HG03060 (cell line): ENCODE measurements at regions not wholly inside any gene's neighbourhood (a gene's known extent, or its start where the extent isn't known, plus 50 kb on each side); places are given as distances from the start of the nearest gene placed in this dataset.

ENCODE experiments used
- ATAC-seq: cut with Tn5 transposase; IDR thresholded peaks from one replicate; pipeline ENCODE4 v1.9.1; 2021; ENCODE audit warnings: low read depth, moderate number of reproducible peaks; ENCODE audit not compliant: unreplicated experiment

DNA sequence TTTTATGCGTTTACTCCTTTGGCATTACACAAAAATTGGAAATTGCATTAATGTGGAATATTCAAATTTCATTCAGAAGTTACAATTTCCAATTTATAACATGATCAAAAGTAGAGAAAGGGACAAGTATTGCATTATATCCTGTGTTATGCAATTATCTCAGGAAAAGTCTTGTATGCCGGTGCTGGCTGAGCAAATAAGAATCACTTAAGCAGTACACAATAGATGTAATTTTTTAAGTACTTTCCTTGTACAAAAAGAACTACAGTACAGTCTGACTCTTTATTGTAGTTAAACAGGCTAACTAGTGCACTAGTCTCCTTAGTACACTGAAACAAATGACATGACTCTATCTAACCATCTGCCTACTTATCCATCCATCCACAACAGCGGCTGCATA lies 493.2 kb upstream of the KCNMB2 start:
- no peak for ATAC-seq

DNA sequence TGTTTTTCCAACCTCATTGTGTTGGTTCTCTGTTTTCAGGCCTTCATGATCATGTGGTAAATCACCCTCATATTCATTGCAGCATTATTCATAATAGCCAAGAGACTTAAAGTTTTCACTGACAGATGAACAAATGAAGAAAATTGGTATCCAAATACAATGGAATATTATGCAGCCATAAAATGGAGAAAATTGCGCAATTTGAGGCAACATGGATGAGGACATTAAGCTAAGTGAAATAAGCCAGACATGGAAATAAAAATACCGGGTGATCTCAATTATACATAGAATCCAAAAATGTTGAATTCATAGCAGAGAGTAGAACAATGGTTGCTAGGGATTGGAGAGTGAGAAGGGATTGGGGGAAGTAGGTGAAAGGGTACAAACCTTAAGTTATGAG lies 491.9 kb upstream of the KCNMB2 start:
- no peak for ATAC-seq

DNA sequence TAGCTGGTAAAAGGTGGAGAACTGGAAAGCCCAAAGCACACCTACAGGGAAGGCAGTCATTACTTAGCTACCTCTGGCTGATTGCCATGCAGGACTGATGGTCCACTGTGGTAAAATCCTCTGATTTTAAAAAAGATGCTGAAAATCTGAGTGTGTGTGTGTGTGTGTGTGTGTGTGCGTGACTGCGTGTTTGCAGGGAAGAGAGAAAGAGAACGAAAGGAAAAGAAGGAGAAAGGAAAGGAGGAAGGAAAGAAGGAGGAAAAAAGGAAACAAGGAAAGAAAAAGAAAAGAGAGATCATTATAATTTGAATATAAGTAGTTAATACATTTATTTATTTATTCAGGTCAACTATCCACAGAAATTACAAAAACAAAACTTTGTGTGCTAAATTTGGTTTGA lies 488.7 kb upstream of the KCNMB2 start:
- no peak for ATAC-seq

DNA sequence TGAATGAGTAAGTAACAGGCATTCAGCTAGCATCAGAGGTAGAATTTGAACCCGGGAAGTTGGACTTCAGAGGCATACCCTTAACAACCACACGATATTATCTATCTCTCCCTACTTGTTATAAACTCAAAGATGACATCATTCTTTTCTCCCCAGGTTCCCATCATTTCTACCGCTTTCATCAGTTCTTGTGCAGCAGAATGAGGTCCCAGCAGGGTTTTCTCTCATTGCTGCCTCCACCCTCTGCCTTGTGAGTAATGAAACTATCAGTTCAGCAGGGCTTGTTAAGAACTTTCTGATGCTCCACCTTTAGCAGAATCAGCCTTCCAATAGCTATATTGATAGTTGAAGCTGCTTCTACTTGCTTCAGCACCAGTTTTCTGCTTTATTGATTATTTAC lies 487.5 kb upstream of the KCNMB2 start:
- no peak for ATAC-seq

DNA sequence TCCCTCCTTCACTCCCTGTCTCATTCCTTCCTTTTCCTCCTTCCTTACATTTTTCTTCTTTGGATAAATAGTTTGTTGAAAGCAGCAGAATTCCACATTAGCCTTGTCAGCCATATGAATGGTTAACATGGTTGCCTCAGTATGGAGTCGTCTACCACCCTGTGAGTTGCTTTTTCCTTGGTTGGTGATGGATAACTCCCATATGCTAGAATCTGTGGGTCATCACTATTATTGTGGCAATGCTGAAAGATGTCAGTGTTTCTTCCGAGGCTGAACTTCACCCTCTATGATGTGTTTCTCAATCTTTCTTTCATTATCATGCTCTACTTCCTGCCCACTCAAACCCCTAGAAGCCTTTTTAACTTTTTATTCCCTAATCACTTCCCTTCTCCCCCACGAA lies 481.8 kb upstream of the KCNMB2 start:
- ATAC-seq, result no peak

DNA sequence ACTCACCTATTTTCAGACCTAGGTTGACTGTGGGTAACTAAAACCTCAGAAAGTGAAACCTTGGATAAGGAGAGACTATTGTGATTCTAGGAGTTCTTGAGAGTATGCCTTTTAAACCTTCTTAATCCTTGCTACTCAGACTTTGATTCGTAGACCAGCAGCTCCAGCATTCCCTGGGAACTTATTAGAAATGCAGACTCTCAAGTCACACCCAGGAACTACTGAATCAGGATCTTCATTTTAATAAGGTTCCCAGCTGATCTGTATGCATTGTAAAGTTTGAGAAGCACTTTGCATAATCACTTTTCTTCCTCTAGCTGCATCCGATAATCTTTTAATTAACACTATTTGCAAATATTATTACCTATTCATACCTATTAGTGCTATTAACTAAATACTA lies 480.3 kb upstream of the KCNMB2 start:
- ATAC-seq, result no peak

DNA sequence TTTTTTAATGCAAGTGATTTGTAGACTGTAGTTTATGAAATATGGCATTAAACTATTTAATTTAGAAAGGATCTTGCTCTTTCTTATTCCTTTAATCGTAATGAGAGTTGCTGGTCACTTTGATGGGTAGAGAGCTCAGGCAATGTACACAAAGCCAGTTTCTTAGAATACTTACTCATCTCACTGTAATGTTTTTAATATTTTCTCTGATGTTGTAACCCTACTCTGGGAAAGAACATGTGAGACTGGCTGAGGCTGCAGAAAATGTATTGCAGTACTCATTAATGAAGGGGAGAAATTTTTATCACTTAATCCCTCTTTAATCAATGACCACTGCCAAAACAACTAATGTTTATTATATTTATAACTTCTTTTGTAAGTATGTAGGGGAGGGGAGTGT lies 479.4 kb upstream of the KCNMB2 start:
- no peak for ATAC-seq

DNA sequence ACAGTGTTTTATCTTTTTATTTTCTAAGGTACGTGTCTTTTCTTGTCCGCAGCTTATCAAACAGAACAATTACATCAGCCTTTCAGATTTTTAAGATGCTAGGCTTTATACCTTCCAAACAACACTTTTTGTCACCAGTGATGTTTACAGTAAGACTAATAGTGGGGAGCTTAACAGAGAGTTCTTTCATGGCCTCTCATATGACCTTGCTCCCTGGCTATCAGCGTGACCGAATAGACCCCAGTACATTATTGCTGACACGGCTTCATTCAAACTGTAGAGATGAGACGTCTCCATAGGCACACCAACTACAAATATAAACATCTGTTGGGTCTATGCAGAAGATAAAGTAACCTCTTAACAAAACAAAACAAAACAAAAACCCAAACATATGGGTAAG lies 477.6 kb upstream of the KCNMB2 start:
- ATAC-seq, result no peak

DNA sequence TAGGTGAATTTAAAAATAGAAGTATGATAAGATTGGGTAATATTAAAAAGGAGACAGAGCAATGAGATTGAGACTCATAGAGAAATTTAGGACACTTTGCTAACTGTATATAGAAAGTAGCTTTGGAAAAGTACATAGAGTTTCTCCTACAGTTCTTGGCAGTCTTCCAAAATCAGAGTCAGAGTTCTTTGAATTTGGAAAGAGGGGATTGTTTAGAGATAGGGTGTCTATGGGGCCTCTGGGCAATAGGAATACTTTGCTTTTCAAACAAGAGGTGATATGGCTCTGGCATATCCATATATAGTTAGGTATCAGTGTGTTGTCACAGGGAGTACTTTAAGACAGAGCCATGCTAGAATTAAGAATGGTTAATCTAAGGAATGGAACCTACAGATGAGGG lies 477.1 kb upstream of the KCNMB2 start:
- no peak for ATAC-seq

DNA sequence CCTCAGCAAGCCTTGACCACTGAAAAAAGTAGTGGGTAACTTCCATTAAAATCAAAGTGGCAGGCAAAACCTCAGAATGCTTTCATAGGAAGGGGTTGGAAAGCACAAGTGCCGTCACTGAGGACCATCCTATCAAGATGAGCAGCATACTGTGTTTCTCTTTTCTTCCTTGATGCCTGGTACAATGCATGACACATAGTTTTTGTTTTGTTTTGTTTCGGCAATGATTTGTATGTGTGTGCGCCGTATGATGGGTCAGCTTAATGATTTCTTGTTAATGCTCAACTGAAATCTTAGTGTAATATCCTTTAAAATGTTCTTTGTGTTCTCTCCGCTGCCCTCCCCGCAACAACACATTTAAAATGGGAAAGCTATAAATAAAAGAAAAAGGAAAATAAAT lies 476.4 kb upstream of the KCNMB2 start:
- no peak for ATAC-seq

DNA sequence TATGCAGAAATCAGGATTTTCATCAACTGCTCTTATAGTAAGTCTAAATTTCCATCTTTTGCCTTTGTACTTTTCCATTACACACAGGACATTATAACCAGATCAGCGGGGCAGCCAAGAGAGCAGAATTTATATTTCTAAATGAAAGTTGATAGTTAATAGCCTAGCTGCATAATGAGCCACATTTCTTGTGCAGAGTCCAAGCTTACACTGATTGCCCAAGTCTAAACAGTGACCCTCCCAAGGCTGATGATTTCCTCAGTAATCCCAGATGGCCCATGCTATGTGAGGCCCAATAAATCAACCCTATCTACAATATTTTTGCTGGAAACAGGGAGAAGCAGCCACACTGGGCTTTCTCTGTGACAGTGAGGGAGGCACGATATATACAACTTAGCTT lies 475.8 kb upstream of the KCNMB2 start:
- no peak for ATAC-seq

DNA sequence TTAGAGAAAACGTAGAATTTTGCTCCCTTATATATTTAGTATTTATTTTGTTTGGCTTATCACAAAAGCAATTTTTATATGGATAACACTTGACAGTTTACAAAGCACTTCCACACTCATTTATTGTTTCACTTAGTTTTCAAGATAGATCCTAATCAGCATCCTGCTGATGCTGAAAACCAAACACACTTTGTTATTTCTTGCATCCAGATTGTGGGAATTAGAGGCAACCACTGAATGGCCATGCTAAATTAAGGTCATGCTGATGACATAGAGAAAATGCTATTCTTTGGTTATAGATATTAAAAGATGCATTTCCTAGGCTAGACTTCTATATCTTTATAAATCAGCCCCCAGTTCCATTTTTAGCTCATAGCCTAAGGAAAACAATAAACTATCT lies 474.1 kb upstream of the KCNMB2 start:
- ATAC-seq, result no peak

DNA sequence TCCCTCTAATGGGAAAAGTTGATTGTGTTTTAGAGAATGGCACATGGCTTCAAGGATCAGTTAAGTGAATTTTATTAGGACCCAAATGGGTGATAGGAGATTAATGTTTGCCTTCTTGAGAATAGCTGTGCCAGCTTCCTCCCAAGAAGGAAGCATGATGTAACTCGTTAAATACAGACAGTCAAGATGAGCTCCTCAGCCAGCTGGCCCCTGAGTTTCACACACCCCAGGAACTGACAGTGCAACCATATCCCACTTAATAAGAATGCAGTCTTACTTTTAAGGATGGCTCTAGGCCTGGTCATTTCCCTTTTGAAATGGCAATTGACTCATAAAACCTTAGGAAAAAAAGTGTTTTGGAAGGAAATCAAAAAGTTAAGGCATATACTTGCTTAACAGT lies 472.8 kb upstream of the KCNMB2 start:
- no peak for ATAC-seq

DNA sequence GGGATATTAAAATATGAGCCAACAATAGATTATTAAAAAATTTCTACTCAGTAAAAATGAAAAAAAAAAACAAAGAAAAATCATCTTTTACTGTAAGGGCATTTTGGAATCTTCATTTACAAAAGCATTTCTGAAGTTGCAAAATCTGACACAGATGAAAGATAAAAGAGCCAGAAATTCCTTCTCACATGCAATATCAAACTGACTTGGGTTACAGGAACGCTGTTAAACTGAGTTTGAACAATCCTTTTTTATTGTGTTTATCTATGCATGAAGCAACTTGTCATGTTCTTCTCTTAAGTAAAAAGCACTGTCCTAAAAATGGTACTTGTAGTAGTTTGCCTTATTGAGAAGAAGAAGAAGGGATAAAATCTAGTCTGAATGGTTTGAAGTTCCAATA lies 468.5 kb upstream of the KCNMB2 start:
- no peak for ATAC-seq

DNA sequence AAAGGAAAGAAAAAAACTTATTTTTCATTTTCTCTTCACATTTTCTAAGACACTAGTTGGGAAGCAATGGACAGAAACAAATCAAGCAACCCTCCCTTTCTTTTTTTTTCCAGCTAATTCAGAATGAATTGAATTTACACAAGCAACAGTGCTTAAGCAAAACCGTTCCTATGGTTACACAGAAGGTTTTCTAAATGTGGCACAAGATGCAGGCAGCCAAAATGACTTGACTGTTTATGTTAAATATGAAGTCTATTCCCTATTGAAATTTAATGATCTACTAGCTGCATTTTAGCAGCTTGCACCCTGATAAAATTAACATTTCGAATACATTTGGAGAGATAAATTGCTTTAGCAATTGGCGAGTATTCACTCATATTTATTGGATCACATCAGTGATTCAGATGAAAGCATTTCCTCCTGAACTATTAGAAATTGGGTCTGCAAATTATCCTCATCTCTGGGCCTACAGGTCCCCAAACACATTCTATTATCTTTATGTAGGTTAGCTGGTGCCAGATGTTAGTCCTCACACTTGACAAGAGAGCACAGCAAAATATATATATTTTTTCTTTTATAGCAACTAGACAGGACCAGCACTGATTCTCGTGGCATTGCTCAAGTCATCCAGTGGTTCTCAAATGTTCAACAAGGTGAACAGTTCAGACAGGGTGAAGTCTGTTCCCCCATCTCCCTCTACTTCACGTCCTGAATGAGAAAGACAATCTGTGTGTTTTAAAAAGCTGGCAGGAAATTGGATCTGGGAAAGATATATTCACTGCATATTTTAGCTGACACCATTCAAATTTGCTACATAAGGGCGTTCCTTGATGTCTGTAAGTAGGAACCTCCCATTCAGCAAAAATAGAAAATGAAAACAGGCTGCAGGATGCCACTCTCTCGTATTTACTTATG lies 463.6 kb upstream of the KCNMB2 start:
- no peak for ATAC-seq

DNA sequence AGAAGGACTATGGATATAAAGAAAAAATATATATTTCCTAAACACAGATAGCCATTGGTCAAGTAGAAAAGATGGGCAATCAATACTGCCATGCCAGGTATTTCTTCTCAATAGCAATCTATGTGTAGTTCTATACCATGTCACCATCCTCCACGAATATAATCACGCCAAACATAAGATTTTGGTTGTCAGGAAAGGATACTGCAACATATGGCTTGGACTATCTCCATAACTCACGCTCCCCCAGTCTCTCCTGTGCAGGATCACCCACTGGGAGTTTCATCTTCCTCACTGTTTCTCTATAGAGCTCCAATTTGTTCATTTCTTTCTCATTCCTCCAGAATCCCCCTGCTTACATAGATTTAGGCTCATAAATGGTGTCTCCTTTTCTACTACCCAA lies 462.9 kb upstream of the KCNMB2 start:
- no peak for ATAC-seq

DNA sequence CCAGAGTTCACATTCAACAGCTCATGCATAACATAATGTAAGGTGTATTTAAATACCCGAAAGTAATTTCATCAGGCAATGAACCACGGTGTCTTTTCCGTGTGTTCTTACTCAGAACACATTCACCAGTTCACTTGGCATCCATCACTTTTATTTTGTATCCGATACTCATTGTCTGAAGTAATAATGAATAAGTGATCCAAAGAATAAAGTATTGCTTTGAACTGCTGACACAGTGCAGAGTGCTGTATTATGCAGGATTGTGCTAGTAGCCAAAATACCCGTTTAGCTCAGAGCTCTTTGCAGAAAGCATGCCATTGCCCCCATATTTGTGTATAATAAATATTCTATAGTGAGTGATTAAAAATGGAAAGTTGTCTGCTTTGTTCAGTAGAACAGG lies 460.9 kb upstream of the KCNMB2 start:
- no peak for ATAC-seq

DNA sequence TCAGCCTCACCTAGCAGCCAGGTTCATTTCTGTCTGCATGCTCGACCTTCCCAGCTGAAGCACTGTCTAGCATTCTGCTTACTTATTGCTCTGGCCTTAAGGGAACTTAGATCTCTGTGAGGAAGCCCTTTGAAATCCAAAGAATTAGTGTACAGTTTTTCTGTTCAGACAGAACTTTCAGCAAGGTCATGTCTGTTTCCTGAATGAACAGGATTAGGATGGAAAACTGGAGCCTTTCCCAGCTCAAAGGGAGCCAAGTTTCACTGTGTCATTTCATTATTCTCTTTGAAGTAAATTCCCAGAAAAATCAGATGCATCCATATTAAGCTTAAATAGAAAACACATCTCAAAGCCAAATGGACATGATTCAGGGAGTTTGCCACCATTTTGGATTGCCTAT lies 457.3 kb upstream of the KCNMB2 start:
- no peak for ATAC-seq

DNA sequence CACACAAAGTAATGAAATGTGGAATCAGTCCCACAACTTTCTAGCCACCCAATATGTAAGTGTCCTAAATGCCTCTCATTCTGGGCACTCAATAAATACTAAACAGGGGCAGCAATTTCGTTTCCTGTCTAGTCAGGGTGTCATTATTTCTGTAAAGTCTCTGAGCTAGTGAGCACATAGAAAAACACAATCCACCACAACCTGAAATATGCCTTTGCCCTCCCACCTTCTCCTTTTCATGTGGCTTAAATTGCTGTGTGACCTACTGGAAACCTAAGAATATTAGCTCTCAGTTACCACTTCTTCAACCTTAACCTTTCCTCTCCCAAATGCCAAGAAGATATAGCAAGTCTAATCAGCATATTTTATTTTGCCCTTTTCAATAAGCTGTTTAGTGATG lies 456.3 kb upstream of the KCNMB2 start:
- no peak for ATAC-seq

DNA sequence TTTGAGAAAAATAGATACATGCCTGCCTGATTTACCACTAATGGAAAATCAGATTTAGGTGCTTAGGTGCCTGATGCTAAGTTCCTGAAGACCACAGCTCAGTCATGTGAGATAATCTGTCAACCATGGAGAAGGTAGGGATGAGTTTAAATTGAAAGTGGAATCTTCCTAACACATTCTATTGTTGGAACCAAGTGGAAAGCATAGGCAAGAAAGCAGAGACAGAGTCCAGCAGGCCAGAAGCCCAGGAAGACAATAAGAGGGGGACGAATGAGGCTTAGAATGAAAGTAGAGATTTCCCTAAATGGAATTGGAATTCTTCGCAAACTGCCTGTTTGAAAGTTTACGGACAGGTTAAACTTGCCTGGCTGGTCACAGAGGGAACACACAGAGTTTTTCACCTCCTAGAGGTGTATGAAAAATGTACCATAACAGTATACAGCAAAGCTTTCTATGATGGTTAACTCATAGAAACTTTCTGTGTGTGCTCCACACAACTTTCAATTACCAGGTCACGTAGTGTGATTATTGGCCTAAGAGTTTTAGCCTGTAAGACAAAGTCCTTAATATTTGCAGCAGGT lies 453.8 kb upstream of the KCNMB2 start:
- no peak for ATAC-seq

DNA sequence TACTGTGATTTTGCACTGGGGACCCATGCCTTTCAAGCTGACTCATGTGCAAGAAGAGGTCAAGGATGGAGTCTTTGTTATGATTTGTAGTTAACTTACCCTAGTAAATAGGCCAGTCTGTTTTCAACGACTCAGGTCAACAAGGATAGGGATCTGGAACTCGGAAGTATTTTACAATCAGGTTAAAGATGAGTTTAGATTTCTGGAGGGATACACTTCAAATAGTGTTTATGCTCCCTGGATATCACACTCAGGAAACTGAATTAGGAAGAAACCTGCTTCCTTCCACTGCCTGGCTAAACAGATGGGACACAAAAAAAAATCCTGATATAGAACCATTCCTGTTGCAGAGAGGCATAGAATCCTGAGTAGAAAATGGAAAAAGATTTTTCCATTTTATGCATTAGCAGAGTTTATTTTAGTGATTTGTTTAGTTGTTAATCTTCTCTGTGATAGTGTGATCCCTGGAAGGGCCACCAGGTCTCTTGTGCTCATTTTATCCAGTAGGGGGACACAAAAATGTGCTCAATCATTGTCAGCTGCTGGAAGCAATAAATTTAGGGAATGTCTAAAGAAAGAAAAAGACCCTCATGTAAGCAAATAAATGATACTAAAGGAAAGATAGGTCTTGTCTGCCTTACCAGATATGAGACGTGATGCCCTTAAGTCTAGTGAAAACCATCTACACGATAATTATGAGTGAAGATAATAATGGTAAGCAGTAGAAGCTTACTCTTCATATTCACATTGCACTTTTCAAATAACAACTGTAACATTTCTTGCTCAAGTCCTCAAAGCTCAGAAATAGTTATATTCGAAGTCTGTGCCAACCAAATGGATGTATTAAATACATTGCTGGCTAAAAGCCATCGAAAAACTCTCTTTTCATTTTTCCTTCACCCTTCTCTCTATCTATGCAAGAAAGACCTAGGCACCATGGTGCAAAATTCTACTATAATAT lies 452.1 kb upstream of the KCNMB2 start:
- no peak for ATAC-seq
